B cell (primary cell): ENCODE measurements at regions not wholly inside any gene's neighbourhood (a gene's known extent, or its start where the extent isn't known, plus 50 kb on each side); places are given as distances from the start of the nearest gene placed in this dataset.

Experiments used
- EZH2 ChIP-seq: IDR thresholded peaks from 2 replicates; pipeline ENCODE4 v1.6.1; 2012; ENCODE audit warnings: borderline replicate concordance, low read depth, mild to moderate bottlenecking, moderate library complexity, low read length; ENCODE audit not compliant: insufficient read depth, poor library complexity, severe bottlenecking
- TF ChIP-seq, protein P1 (sequence below): fragments of 200-600 bp; IDR thresholded peaks from one replicate; pipeline ENCODE4 v1.8.0; 2022; ENCODE audit warnings: antibody characterized with exemption, mild to moderate bottlenecking

DNA sequence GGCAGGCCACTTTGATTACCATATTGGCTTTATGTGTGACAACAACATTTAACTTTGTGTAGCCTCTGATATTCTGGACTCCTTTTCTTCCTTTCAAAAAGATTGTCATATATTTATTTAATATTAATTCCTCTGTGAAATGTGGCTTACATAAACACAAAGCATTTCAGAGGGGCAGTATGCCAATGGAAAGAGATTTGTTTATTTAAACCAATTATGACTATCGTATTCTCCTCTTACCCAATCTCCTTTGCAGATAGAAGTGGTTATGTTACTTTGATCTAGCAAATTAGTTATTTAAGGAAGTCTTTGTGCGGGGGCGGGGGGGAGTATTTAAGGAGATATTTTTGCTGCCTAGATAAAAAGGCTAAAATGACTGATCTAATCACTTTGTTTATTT is 573.7 kb upstream of the KIF2B start:
- no peak for TF ChIP-seq EZH2
- TF ChIP-seq, protein P1, sequence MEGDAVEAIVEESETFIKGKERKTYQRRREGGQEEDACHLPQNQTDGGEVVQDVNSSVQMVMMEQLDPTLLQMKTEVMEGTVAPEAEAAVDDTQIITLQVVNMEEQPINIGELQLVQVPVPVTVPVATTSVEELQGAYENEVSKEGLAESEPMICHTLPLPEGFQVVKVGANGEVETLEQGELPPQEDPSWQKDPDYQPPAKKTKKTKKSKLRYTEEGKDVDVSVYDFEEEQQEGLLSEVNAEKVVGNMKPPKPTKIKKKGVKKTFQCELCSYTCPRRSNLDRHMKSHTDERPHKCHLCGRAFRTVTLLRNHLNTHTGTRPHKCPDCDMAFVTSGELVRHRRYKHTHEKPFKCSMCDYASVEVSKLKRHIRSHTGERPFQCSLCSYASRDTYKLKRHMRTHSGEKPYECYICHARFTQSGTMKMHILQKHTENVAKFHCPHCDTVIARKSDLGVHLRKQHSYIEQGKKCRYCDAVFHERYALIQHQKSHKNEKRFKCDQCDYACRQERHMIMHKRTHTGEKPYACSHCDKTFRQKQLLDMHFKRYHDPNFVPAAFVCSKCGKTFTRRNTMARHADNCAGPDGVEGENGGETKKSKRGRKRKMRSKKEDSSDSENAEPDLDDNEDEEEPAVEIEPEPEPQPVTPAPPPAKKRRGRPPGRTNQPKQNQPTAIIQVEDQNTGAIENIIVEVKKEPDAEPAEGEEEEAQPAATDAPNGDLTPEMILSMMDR, result no peak
